KBM-7 (cell line): ENCODE measurements at regions not wholly inside any gene's neighbourhood (a gene's known extent, or its start where the extent isn't known, plus 50 kb on each side); places are given as distances from the start of the nearest gene placed in this dataset.
"Not testable (repeated sequence)": the region's sequence is repeated elsewhere in the genome, so short reads cannot be mapped to it uniquely, and the experiment has no call there.

ENCODE experiments used
- DNase-seq: peaks from one replicate; pipeline ENCODE4 v3.0.0-alpha.2; 2015
- in situ Hi-C: fragments of 300-500 bp; cut with MboI; formaldehyde crosslinking; loops from 2 replicates; pipeline ENCODE4 v1.14.3; 2020; ENCODE audit warnings: low sequenced_read_pairs, low pct_unique_long_range_greater_than_20kb, mixed read lengths

DNA sequence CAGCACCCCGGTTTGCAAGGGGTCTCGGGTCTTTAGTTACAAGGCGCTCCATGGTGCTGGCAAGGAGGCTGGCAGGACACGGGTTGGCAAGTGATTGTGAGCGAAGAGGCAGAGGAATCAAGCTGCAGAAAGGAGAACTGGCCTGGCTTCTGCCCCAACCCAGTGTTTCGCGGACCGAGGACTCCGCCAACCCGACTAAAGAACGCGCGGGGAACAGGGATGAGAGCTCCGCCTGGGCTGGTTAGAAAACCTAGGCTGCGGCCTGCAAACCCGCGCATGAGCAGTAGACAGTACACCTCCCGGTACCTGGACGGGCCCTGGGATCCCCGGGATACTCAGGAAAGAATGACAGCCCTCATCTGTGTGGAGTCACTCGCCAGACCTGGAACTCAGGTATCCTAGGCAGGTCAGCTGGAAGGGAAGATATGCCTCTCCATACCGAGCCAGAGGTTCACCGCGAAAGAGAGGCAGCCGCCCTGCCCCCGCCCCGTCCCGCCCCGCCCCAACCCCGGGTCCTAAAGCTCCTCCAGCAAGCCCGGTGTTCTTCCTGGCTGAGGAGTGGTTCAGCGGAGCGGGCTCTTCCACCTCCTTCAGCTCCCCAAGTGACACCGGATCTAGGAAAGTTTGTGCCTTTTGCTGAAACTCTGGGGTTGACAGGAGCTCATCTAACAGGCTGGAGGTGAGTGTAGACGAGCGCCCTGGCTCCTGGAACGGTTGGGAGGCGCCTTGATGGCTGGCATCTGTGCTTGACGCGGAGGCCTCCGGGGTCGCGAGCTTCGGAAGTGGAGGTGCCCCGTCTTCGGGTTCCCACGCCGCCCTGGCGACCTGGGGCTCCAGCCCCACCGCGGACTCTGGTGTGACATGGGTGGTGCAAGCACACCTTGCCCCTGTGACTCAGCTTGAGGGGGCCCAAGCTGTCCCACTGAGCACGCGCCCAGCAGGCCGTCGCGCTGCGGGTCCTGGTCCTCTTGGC is 1847.3 kb upstream of the DEFB115 start:
- no peak for DNase-seq
- in situ Hi-C loops: no loop called here

- in situ Hi-C loops: no loop called here
These were observed 1846.5 kb upstream of the DEFB115 start for GRCh38 chr20:29410806-29411457.

DNA sequence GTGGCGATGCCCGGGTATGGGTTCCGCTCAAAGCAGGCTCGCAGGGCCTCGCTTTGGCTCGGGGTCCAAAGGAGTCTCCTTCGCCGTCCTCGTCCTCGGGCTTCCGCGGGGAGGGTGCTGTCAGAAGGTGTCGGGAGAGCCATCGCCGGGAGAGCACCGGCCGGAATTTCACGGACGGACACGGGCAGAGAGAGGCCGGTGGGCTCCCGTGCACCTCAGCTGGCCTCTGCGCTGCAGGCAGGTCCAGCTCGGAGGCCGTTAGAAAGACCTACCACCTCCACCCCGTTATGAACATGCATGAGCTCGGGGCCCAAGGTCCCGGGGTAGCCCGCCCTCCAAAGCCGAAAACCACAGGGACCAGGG is 1846.0 kb upstream of the DEFB115 start:
- DNase-seq, in situ Hi-C loops: not testable (repeated sequence)

More at GRCh38 chr20:29410806-29411457, 1846.5 kb upstream of the DEFB115 start:
- no peak for DNase-seq

DNA sequence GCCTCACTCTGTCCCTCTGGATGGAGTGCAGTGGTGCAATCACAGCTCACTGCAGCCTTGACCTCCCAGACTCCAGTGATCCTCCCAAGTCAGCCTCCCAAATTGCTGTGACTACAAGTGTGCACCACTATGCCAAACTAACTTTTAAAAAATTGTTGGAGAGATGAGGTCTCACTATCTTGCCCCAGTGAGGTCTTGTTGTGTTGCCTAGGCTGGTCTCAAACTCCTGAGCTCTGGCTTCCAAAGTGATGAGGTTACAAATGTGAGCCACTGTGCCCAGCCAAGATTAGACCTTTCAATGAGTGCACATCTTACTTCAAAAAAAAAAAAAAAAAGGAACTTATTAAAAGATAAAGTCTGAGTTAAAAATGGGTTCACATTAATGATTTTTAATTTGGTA is 1838.1 kb upstream of the DEFB115 start:
- DNase-seq: no peak
- in situ Hi-C loops: no loop called here

DNA sequence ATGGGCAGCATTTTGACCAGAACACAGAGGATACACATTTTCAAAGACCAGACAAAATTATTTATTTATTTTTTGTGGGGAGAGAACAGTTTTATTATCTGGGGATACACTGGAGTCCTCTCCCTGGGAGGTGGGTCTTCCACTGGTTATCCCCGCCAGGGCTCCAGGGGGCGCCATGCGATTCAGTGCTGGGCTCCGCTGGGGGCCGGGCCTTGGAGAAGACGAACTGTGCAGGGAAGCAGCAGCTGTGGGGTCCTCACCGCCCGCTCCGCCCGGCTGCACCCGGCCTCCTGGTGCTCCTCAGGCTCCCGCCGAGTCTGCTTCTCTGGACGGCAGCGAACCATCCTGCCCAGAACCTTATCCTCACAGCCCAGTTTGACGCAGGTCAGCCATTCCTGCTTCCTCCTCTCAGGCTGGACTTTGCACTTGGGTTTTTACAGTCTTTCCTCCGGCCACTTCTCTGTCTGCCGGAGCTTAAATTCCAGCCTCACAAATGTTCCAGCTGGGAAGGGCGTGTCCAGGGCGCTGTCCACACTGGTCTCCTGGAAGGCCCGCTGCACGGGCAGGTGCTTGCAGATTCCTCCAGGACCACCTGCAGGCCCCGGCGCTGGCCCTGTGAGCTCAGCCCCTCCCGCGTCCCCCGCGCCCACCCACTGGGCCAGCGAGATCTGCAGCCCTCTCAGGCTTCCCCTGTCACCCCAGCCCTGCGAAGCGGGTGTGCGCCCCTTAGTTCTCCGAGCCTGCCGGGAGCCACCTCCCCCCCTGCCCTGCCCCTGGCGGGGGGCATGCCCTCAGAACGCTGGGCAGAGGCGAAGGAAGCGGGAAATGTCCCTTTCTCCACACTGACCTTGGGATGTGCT is 1830.0 kb upstream of the DEFB115 start:
- no peak for DNase-seq
- in situ Hi-C loops: no loop called here

DNA sequence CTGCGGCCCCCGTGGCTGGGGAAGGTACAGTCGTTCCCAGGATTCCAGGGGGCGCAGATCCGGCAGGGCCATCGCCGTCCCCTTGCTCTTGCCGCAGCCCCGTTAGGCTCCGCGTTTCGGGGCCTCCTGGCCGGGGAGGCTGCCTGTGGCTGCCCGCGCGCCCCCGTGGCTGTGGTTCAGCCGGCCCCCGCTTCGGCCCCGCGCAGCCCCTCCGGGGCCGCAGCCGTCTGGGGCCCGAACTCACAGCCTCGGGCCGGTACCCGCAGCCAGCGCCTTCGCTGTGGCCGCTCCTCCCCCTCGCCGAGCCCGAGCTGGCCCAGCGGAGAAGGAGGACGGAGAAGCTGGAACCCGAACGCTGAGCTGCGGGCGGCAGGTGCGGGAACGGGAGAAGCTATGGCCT is 1826.9 kb upstream of the DEFB115 start:
- DNase-seq: no peak
- in situ Hi-C loops: no loop called here

DNA sequence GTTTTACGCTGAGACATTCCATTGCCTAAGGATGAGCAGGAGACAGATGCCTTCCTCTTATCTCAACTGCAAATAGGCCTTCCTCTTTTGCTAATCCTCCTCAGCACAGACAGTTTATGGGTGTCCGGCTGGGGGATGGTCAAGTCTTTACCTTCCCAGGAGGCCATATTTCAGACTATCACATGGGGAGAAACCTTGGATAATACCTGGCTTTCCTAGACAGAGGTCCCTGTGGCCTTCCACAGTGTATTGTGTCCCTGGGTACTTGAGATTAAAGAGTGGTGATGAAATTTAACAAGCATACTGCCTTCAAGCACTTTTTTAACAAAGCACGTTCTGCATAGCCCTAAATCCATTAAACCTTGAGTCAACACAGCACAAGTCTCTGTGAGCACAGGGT is 1816.7 kb upstream of the DEFB115 start:
- in situ Hi-C loops, DNase-seq: not testable (repeated sequence)

- DNase-seq: peak; percentile 49
- in situ Hi-C loops: not testable (repeated sequence)
These were observed 1814.2 kb upstream of the DEFB115 start for GRCh38 chr20:29443206-29443781.

DNA sequence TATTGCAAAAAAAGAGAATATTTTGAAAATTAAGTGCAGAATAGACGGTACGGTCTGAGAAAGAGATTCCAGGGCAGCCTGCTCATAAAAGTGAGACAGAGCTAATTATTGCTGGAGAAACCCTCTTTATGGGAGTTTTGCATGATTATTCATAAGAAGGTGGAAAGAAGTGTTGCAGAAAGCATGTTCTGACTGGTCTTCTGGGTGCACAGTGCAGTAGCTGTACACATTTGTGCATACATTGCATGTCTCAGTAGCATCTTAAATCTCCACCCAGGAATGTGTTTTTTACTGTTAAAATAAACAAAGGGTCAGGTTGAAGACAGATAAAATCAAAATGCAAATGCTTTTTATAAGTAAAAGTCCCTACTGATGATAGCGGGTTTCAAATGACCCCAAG is 1813.6 kb upstream of the DEFB115 start:
- DNase-seq: no peak
- in situ Hi-C loops: no loop called here

DNA sequence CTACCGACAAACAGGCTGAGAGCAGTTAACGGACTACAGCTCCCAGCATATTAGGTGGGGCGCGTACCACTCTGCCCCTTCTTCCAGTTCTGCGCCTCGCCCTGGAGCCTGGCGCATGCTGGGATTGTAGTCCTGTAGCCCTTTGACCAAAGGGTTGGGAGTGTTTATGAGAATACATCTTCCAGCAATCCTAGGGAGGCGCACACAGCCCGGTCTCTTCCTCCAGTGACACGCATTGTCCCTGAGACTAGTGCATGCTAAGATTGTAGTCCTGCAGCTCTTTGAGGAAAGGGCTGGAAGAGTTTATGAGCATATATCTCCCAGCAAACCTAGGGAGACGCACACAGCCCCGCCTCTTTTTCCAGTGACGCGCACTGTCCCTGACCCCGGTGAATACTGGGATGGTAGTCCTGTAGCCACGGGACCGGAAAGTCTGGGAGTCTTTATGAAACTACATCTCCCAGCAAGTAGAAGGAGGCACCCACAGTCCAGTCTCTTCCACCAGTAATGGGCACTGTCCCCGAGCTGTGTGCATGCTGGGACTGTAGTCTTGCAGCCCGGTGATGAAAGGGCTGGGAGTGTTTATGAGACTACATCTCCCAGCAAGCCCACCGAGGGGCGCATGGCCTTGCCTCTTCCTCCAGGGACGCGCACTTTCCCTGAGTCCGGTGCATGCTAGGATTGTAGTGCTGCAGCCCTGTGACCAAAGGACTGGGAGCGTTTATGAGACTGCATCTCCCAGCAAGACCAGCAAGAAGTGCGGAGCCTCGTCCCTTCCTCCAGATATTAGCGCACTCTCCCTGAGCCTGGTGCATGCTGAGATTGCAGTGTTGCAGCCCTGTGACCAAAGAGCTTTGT is 1812.2 kb upstream of the DEFB115 start:
- DNase-seq: peak; percentile 4
- in situ Hi-C loops: not testable (repeated sequence)

DNA sequence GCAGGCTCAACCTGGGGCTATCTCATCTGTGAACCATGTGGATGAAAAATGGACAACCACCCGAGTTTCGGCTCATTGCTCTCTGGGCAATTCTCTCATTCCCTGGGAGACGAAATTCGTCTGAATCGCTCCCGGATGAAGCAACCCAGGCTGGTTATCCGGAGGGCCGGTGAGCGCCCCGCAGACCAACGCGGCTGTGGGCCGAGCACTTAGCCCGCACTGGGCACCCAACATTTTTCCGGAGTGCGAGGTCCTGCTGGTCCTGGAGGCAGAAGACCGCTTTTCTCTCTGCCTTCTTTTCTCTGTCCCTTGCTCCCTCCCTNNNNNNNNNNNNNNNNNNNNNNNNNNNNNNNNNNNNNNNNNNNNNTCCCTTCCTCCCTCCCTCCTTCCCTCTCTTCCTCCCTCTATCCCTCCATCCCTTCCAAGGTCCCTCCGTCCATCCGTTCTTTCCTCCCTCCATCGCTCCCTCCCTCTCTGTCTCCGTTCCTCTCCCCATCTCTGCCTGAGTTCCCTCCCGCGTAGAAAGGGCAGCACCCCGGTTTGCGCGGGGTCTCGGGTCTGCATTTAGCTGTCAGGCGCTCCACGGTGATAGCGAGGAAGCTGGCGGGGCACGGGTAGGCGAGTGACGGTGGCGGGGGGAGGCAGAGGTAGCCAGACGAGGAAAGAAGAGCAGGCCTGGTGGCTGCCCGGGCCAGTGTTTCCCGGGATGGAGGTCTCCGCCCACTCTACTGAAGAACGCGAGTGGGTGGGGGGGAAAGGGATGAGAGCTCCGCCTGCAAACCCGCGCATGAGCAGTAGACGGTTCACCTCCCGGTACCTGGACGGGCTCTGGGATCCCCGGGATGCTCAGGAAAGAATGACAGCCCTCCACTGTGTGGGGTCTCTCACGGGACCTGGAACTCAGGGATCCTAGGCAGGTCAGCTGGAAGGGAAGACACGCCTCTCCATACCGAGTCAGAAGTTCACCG is 1809.7 kb upstream of the DEFB115 start:
- in situ Hi-C loops, DNase-seq: not testable (repeated sequence)

DNA sequence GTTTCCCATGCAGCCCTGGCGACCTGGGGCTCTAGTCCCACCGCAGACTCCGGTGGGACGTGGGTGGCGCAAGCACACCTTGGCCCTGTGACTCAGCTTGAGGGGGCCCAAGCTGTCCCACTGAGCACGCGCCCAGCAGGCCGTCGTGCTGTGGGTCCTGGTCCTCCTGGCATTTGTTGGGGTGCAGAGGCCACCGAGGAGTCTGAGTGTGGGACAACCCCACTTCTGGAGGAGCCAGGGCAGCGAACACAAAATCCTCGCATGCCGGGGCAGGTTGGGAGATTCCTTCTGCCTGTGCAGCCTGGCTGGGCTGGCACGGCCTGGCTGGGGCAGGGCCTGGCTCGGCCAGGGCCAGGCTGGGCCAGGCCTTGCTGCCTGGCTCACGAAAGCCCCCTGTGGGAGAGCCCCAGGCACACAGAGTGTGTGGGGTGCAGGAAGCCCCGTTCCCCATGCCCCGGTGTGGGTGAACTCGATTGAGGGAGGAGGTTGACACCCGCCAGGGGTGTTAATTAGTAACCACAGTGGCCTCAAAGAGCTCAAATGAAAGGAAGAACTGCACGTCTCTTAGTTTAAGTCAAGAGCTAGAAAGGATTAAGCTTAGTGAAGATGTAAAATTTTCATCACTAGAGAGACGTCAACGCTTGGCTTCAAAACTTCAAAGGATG is 1808.5 kb upstream of the DEFB115 start:
- in situ Hi-C loops: no loop called here
- no peak for DNase-seq

- in situ Hi-C loops: no loop called here
- DNase-seq: no peak
These were observed 1805.3 kb upstream of the DEFB115 start for GRCh38 chr20:29452186-29452585.

DNA sequence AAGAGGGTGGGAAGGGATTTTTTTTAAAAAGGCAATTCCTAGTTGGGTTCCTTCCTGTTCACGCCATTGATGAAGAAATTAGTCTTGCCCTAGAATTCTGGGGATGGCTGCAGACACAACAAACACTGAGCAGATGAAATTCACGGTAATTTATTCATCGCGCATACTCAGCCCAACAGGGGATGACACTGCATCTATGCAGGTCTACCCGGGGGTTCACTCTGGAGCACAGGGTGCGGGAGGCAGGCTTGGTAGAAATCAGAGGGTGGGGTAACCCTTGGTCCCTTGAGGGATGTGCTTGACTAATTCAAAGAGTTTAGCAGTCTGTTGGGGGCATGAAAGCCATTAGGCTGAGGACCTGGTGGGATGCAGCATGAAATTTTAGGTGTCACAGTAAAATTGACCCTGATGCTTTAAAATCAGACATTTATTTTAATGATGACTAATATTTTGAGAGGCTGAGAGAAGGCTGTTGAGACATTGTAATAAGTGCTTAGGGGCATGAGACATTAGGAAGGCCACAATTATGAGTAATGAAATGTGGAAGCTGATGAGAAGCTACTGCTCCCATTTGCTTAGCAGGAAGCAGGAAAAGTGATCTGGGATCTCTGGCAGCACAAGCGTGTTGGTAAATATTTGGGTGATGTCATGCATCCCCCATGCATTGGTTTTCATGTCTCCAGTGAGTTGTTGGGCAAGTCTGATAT is 1800.3 kb upstream of the DEFB115 start:
- in situ Hi-C loops, DNase-seq: not testable (repeated sequence)

DNA sequence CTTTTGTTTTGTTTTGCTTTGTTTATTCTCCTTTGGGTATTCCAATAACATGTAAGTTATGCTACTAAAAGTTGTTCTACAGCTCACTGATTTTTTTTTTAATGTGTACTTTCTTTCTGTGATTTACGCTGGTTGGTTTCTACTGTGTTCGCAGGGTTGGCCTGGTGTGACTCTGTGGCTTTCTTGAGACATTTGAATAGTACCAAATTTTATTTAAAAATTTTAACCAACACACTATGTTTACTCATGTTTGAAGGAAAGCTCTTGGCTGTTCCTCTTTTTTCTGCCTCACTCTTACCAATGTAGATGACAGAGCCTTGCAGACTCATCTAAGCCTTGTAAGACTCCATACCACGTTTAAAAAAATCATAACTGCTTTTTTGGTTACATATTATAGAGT is 1784.9 kb upstream of the DEFB115 start:
- no peak for DNase-seq
- in situ Hi-C loops: no loop called here

GRCh38 chr20:29492840-29493239 is 1764.6 kb upstream of the DEFB115 start:
- DNase-seq, in situ Hi-C loops: not testable (repeated sequence)
